ENCODE measurements at regions not wholly inside any gene's neighbourhood (a gene's known extent, or its start where the extent isn't known, plus 50 kb on each side); places are given as distances from the start of the nearest gene placed in this dataset.

DNA sequence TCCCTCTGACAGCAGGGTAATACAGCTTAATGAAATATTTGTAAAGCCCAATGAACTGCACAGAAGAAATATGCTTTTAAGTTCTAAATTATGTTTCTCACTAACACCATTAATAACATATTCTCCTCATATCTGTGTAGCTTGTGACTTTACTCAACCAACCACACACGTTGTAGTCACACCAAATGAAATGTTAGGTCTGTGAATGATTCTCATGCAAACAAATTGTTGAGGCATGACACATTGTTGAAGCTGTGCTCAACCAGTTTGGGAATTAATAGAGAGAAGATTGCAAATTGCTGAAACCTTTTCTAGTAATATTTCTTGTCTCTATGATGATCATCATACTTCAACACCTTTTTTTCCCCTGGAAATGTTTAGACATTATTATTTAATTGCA, 645.9 kb downstream of the PCDH7 start:
- no peak for ATAC-seq (ENCODE audit: poor library complexity)
- no peaks in the 10 kb centered on the region for H3K36me3 ChIP-seq (ENCODE audit: insufficient read depth, low read length)
- H3K27ac Mint-ChIP-seq = no peak overlapping the region
- H3K4me3 ChIP-seq (ENCODE audit: low read length) = no peak overlapping the region
- intact Hi-C loops (cut with DNase I, micrococcal nuclease) = no loop called here
- H3K4me1 Mint-ChIP-seq (ENCODE audit: low read depth) = no peaks in the 10 kb centered on the region
- ChIA-PET CTCF (no interaction called here), POLR2A (no interaction called here)
- H3K4me1 ChIP-seq (ENCODE audit: insufficient read depth, low read length) = no peaks in the 10 kb centered on the region
- H3K9me3 Mint-ChIP-seq = peaks cover 3% of the 10 kb centered on the region
- no peak for TF ChIP-seq CTCF (IDR thresholded peaks at IDR 0.05)
- no peak overlapping the region for H3K27ac ChIP-seq (ENCODE audit: low read depth in 1 of 2, low read length in 2 of 2)
- no peaks in the 10 kb centered on the region for H3K27me3 ChIP-seq (ENCODE audit: control insufficient read depth in 1 of 2, insufficient read depth in 2 of 2, low read length in 2 of 2)
- H3K9me3 ChIP-seq (ENCODE audit: control insufficient read depth in 1 of 2, insufficient read depth in 1 of 2, low read length in 2 of 2) = peaks cover 0 to 8% of the 10 kb centered on the region in 2 experiments
- no peak for DNase-seq
- no peaks in the 10 kb centered on the region for H3K36me3 Mint-ChIP-seq (ENCODE audit: low read depth)
- H3K27me3 Mint-ChIP-seq = no peaks in the 10 kb centered on the region
- no peak overlapping the region for H3K4me3 Mint-ChIP-seq

DNA sequence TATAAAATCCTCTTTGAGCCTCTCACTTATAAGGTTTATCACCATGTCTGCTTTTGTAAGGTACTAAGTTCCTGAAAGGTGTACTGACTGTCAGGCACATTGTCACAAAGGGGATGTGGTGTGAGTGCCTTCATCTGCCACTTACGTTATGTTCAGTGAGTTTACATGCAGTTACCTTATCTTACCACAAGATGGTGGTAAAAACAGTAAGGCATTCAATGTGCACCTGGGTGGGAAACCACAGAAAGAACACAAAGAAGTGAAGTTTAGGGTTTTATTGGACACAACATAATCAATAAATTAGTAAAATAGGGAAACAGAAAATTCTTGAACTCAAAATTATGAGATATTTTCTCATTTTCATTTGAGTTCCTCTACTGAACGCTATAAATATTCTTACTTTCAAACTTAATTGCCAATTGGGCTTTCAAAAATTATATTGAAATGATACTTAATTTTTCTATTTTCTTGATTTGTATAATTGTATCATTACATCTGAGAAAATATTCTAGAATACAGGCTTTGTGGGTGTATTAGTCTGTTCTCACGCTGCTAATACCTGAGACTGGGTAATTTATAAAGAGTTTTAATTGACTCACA, 650.8 kb downstream of the PCDH7 start:
- Histone ChIP-seq H3K36me3 (ENCODE audit: insufficient read depth, low read length) (no peaks in the 10 kb centered on the region), H3K27me3 (ENCODE audit: control insufficient read depth in 1 of 2, insufficient read depth in 2 of 2, low read length in 2 of 2) (no peaks in the 10 kb centered on the region), H3K27ac (ENCODE audit: low read depth in 1 of 2, low read length in 2 of 2) (no peak overlapping the region), H3K9me3 (ENCODE audit: control insufficient read depth in 1 of 2, insufficient read depth in 1 of 2, low read length in 2 of 2) (peaks cover 0 to 4% of the 10 kb centered on the region in 2 experiments), H3K4me3 (ENCODE audit: low read length) (no peak overlapping the region), H3K4me1 (ENCODE audit: insufficient read depth, low read length) (no peaks in the 10 kb centered on the region)
- intact Hi-C loops (cut with DNase I, micrococcal nuclease) = no loop called here
- no peaks in the 10 kb centered on the region for H3K27me3 Mint-ChIP-seq
- no peak for ATAC-seq (ENCODE audit: poor library complexity)
- POLR2A ChIA-PET = no interaction called here
- no peaks in the 10 kb centered on the region for H3K4me1 Mint-ChIP-seq (ENCODE audit: low read depth)
- CTCF ChIA-PET = no interaction called here
- DNase-seq = peak in 3 of 14 experiments; percentile 5 to 11 (median 10)
- H3K9me3 Mint-ChIP-seq = peaks cover 3% of the 10 kb centered on the region
- no peak overlapping the region for H3K27ac Mint-ChIP-seq
- TF ChIP-seq CTCF (IDR thresholded peaks at IDR 0.05) = peak; percentile 54
- H3K4me3 Mint-ChIP-seq = no peak overlapping the region
- no peaks in the 10 kb centered on the region for H3K36me3 Mint-ChIP-seq (ENCODE audit: low read depth)

- Histone ChIP-seq H3K27ac (ENCODE audit: low read depth in 1 of 2, low read length in 2 of 2) (no peak overlapping the region), H3K4me1 (ENCODE audit: insufficient read depth, low read length) (no peaks in the 10 kb centered on the region), H3K9me3 (ENCODE audit: control insufficient read depth in 1 of 2, insufficient read depth in 1 of 2, low read length in 2 of 2) (peaks cover 0 to 4% of the 10 kb centered on the region in 2 experiments), H3K4me3 (ENCODE audit: low read length) (no peak overlapping the region), H3K27me3 (ENCODE audit: control insufficient read depth in 1 of 2, insufficient read depth in 2 of 2, low read length in 2 of 2) (no peaks in the 10 kb centered on the region), H3K36me3 (ENCODE audit: insufficient read depth, low read length) (no peaks in the 10 kb centered on the region)
- H3K4me1 Mint-ChIP-seq (ENCODE audit: low read depth) = no peaks in the 10 kb centered on the region
- ChIA-PET CTCF (no interaction called here), POLR2A (no interaction called here)
- H3K27ac Mint-ChIP-seq = no peak overlapping the region
- H3K27me3 Mint-ChIP-seq = no peaks in the 10 kb centered on the region
- H3K9me3 Mint-ChIP-seq = peaks cover 4% of the 10 kb centered on the region
- H3K36me3 Mint-ChIP-seq (ENCODE audit: low read depth) = no peaks in the 10 kb centered on the region
- DNase-seq (no peak), ATAC-seq (ENCODE audit: poor library complexity) (no peak)
- no peak for TF ChIP-seq CTCF (IDR thresholded peaks at IDR 0.05)
- H3K4me3 Mint-ChIP-seq = no peak overlapping the region
- intact Hi-C loops (cut with DNase I, micrococcal nuclease) = no loop called here
These were observed 654.2 kb downstream of the PCDH7 start for GRCh38 chr4:31374256-31374960.
